ENCODE measurements at regions not wholly inside any gene's neighbourhood (a gene's known extent, or its start where the extent isn't known, plus 50 kb on each side); places are given as distances from the start of the nearest gene placed in this dataset.

DNA sequence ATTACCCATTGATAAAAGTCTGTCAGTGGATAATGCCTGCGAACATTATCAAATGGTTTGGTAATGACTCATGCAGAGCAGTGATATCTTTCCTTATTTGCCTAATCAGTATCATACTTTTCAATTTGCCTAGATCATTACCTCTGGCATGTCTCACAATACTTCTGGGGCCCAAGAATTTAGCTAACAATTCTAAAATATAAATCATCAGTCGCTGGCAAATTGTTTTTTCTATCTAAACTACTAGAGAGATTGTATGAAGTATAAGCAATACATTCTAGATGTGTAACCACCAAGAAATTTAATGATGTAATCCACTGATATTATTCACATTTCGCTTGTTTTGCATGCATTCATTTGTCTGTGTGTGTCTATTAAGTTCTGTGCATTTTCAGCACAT, 191.2 kb upstream of the CDH19 start:
- H3K4me1 Mint-ChIP-seq: peaks cover 11% of the 10 kb centered on the region
- no peak overlapping the region for H3K4me3 Mint-ChIP-seq
- DNase-seq (ENCODE audit: low spot score): no peak
- no peak overlapping the region for H3K27ac Mint-ChIP-seq
- ChIA-PET CTCF (no interaction called here), POLR2A (interaction anchor here (0.6 kb wide), 1 partner anchor 23 kb away, joined by 3 read pairs; no protein-coding TSS in a partner anchor)
- TF ChIP-seq MYBL2 (CRISPR knock-in tag; IDR thresholded peaks at IDR 0.05) (no peak), RELA (CRISPR knock-in tag; IDR thresholded peaks at IDR 0.05; ENCODE audit: borderline replicate concordance) (no peak), NR1H2 (CRISPR knock-in tag; IDR thresholded peaks at IDR 0.05) (no peak), NR3C1 (CRISPR knock-in tag; conservative IDR thresholded peaks at IDR 0.05; ENCODE audit: low read depth) (no peak), OVOL2 (CRISPR knock-in tag; IDR thresholded peaks at IDR 0.05; ENCODE audit: borderline replicate concordance) (no peak), SMAD3 (CRISPR knock-in tag; IDR thresholded peaks at IDR 0.05; ENCODE audit: borderline replicate concordance) (no peak), NFYB (CRISPR knock-in tag; conservative IDR thresholded peaks at IDR 0.05; ENCODE audit: low read depth) (no peak), SMAD4 (CRISPR knock-in tag; IDR thresholded peaks at IDR 0.05) (no peak), ZNF263 (CRISPR knock-in tag; IDR thresholded peaks at IDR 0.05; ENCODE audit: low read depth) (no peak), ZBTB21 (CRISPR knock-in tag; IDR thresholded peaks at IDR 0.05; ENCODE audit: borderline replicate concordance) (no peak), ATF1 (CRISPR knock-in tag; IDR thresholded peaks at IDR 0.05) (no peak), KAT7 (CRISPR knock-in tag; IDR thresholded peaks at IDR 0.05; ENCODE audit: borderline replicate concordance) (no peak), FOXK1 (CRISPR knock-in tag; IDR thresholded peaks at IDR 0.05) (no peak)
- TF ChIP-seq, protein P1, sequence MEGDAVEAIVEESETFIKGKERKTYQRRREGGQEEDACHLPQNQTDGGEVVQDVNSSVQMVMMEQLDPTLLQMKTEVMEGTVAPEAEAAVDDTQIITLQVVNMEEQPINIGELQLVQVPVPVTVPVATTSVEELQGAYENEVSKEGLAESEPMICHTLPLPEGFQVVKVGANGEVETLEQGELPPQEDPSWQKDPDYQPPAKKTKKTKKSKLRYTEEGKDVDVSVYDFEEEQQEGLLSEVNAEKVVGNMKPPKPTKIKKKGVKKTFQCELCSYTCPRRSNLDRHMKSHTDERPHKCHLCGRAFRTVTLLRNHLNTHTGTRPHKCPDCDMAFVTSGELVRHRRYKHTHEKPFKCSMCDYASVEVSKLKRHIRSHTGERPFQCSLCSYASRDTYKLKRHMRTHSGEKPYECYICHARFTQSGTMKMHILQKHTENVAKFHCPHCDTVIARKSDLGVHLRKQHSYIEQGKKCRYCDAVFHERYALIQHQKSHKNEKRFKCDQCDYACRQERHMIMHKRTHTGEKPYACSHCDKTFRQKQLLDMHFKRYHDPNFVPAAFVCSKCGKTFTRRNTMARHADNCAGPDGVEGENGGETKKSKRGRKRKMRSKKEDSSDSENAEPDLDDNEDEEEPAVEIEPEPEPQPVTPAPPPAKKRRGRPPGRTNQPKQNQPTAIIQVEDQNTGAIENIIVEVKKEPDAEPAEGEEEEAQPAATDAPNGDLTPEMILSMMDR (IDR thresholded peaks at IDR 0.05): no peak
- TF ChIP-seq, protein P2, sequence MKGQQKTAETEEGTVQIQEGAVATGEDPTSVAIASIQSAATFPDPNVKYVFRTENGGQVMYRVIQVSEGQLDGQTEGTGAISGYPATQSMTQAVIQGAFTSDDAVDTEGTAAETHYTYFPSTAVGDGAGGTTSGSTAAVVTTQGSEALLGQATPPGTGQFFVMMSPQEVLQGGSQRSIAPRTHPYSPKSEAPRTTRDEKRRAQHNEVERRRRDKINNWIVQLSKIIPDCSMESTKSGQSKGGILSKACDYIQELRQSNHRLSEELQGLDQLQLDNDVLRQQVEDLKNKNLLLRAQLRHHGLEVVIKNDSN (CRISPR knock-in tag; IDR thresholded peaks at IDR 0.05): no peak
- TF ChIP-seq, protein P3, sequence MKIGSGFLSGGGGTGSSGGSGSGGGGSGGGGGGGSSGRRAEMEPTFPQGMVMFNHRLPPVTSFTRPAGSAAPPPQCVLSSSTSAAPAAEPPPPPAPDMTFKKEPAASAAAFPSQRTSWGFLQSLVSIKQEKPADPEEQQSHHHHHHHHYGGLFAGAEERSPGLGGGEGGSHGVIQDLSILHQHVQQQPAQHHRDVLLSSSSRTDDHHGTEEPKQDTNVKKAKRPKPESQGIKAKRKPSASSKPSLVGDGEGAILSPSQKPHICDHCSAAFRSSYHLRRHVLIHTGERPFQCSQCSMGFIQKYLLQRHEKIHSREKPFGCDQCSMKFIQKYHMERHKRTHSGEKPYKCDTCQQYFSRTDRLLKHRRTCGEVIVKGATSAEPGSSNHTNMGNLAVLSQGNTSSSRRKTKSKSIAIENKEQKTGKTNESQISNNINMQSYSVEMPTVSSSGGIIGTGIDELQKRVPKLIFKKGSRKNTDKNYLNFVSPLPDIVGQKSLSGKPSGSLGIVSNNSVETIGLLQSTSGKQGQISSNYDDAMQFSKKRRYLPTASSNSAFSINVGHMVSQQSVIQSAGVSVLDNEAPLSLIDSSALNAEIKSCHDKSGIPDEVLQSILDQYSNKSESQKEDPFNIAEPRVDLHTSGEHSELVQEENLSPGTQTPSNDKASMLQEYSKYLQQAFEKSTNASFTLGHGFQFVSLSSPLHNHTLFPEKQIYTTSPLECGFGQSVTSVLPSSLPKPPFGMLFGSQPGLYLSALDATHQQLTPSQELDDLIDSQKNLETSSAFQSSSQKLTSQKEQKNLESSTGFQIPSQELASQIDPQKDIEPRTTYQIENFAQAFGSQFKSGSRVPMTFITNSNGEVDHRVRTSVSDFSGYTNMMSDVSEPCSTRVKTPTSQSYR (CRISPR knock-in tag; IDR thresholded peaks at IDR 0.05): no peak
- TF ChIP-seq, protein P4, sequence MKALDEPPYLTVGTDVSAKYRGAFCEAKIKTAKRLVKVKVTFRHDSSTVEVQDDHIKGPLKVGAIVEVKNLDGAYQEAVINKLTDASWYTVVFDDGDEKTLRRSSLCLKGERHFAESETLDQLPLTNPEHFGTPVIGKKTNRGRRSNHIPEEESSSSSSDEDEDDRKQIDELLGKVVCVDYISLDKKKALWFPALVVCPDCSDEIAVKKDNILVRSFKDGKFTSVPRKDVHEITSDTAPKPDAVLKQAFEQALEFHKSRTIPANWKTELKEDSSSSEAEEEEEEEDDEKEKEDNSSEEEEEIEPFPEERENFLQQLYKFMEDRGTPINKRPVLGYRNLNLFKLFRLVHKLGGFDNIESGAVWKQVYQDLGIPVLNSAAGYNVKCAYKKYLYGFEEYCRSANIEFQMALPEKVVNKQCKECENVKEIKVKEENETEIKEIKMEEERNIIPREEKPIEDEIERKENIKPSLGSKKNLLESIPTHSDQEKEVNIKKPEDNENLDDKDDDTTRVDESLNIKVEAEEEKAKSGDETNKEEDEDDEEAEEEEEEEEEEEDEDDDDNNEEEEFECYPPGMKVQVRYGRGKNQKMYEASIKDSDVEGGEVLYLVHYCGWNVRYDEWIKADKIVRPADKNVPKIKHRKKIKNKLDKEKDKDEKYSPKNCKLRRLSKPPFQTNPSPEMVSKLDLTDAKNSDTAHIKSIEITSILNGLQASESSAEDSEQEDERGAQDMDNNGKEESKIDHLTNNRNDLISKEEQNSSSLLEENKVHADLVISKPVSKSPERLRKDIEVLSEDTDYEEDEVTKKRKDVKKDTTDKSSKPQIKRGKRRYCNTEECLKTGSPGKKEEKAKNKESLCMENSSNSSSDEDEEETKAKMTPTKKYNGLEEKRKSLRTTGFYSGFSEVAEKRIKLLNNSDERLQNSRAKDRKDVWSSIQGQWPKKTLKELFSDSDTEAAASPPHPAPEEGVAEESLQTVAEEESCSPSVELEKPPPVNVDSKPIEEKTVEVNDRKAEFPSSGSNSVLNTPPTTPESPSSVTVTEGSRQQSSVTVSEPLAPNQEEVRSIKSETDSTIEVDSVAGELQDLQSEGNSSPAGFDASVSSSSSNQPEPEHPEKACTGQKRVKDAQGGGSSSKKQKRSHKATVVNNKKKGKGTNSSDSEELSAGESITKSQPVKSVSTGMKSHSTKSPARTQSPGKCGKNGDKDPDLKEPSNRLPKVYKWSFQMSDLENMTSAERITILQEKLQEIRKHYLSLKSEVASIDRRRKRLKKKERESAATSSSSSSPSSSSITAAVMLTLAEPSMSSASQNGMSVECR (CRISPR knock-in tag; IDR thresholded peaks at IDR 0.05; ENCODE audit: borderline replicate concordance): no peak
- TF ChIP-seq, protein P5, sequence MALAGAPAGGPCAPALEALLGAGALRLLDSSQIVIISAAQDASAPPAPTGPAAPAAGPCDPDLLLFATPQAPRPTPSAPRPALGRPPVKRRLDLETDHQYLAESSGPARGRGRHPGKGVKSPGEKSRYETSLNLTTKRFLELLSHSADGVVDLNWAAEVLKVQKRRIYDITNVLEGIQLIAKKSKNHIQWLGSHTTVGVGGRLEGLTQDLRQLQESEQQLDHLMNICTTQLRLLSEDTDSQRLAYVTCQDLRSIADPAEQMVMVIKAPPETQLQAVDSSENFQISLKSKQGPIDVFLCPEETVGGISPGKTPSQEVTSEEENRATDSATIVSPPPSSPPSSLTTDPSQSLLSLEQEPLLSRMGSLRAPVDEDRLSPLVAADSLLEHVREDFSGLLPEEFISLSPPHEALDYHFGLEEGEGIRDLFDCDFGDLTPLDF (CRISPR knock-in tag; IDR thresholded peaks at IDR 0.05): no peak
- TF ChIP-seq, protein P6, sequence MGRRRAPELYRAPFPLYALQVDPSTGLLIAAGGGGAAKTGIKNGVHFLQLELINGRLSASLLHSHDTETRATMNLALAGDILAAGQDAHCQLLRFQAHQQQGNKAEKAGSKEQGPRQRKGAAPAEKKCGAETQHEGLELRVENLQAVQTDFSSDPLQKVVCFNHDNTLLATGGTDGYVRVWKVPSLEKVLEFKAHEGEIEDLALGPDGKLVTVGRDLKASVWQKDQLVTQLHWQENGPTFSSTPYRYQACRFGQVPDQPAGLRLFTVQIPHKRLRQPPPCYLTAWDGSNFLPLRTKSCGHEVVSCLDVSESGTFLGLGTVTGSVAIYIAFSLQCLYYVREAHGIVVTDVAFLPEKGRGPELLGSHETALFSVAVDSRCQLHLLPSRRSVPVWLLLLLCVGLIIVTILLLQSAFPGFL (CRISPR knock-in tag; IDR thresholded peaks at IDR 0.05; ENCODE audit: borderline replicate concordance): no peak
- TF ChIP-seq, protein P7, sequence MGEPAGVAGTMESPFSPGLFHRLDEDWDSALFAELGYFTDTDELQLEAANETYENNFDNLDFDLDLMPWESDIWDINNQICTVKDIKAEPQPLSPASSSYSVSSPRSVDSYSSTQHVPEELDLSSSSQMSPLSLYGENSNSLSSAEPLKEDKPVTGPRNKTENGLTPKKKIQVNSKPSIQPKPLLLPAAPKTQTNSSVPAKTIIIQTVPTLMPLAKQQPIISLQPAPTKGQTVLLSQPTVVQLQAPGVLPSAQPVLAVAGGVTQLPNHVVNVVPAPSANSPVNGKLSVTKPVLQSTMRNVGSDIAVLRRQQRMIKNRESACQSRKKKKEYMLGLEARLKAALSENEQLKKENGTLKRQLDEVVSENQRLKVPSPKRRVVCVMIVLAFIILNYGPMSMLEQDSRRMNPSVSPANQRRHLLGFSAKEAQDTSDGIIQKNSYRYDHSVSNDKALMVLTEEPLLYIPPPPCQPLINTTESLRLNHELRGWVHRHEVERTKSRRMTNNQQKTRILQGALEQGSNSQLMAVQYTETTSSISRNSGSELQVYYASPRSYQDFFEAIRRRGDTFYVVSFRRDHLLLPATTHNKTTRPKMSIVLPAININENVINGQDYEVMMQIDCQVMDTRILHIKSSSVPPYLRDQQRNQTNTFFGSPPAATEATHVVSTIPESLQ (CRISPR knock-in tag; IDR thresholded peaks at IDR 0.05): no peak
- no peaks in the 10 kb centered on the region for H3K36me3 Mint-ChIP-seq
- H3K27me3 Mint-ChIP-seq (ENCODE audit: low read depth): no peaks in the 10 kb centered on the region
- ATAC-seq: no peak
- no peaks in the 10 kb centered on the region for H3K9me3 Mint-ChIP-seq
